Stimulated activated CD4-positive, alpha-beta T cell treated with anti-CD3 and anti-CD28 coated beads, Interleukin-15, amount 100 ng/mL, for 24 hours (primary cell): ENCODE measurements at regions not wholly inside any gene's neighbourhood (a gene's known extent, or its start where the extent isn't known, plus 50 kb on each side); places are given as distances from the start of the nearest gene placed in this dataset.
A peak's percentile ranks its signal among the peaks of the same experiment; 100 is the strongest.

Source experiments
- DNase-seq: peaks from one replicate; pipeline ENCODE4 v3.0.0-alpha.2; 2020

GRCh38 chr2:11050565-11050964, 104.7 kb upstream of the SLC66A3 start:
- DNase-seq, result no peak

- DNase-seq, result no peak
Measured at GRCh38 chr2:11051280-11051679, 104.0 kb upstream of the SLC66A3 start.

- no peak for DNase-seq
Measured at GRCh38 chr2:11053546-11053945, 101.7 kb upstream of the SLC66A3 start.

GRCh38 chr2:11054783-11055678, 100.2 kb upstream of the SLC66A3 start:
- no peak for DNase-seq

- DNase-seq, result no peak
Measured at GRCh38 chr2:11055679-11056215, 99.5 kb upstream of the SLC66A3 start.

- no peak for DNase-seq
Measured at GRCh38 chr2:11056614-11057013, 98.7 kb upstream of the SLC66A3 start.

- DNase-seq, result no peak
Measured at GRCh38 chr2:11057031-11057430, 98.2 kb upstream of the SLC66A3 start.

- DNase-seq, result no peak
Measured at GRCh38 chr2:11058129-11058528, 97.1 kb upstream of the SLC66A3 start.

- DNase-seq, result no peak
Measured at GRCh38 chr2:11060376-11061169, 94.7 kb upstream of the SLC66A3 start.

GRCh38 chr2:11065833-11066485, 89.3 kb upstream of the SLC66A3 start:
- no peak for DNase-seq

- no peak for DNase-seq
Measured at GRCh38 chr2:11067221-11068078, 87.8 kb upstream of the SLC66A3 start.

- DNase-seq, result no peak
Measured at GRCh38 chr2:11068079-11068741, 87.1 kb upstream of the SLC66A3 start.

GRCh38 chr2:11068856-11069526, 86.3 kb upstream of the SLC66A3 start:
- no peak for DNase-seq

- no peak for DNase-seq
Measured at GRCh38 chr2:11069566-11070185, 85.6 kb upstream of the SLC66A3 start.

GRCh38 chr2:11071211-11071610, 84.1 kb upstream of the SLC66A3 start:
- peak; percentile 24 for DNase-seq

GRCh38 chr2:11071939-11072338, 83.3 kb upstream of the SLC66A3 start:
- no peak for DNase-seq

- DNase-seq, result no peak
Measured at GRCh38 chr2:11072550-11072949, 82.7 kb upstream of the SLC66A3 start.

GRCh38 chr2:11073251-11073650, 82.0 kb upstream of the SLC66A3 start:
- DNase-seq, result peak; percentile 27

- no peak for DNase-seq
Measured at GRCh38 chr2:11073776-11074175, 81.5 kb upstream of the SLC66A3 start.

- no peak for DNase-seq
Measured at GRCh38 chr2:11074246-11074820, 80.9 kb upstream of the SLC66A3 start.
